HCT116 (cell line): ENCODE measurements at regions not wholly inside any gene's neighbourhood (a gene's known extent, or its start where the extent isn't known, plus 50 kb on each side); places are given as distances from the start of the nearest gene placed in this dataset.

Source experiments
- ATAC-seq: fragments of 200-7000 bp; cut with Tn5 transposase; 2 replicates; pipeline ENCODE4 v1.9.1; 2020; ENCODE audit warnings: mild to moderate bottlenecking, moderate library complexity
- BruUV-seq: library from RNA; stranded (reverse); fragments of 400-500 nt; replicated peaks from 2 replicates; lab custom pipeline; 2021; lab: Mats Ljungman, UMichigan
- CTCF ChIA-PET: fragments of 300-600 bp; sonication (Branson Sonifier 250); formaldehyde crosslinking; loops from one replicate; lab custom pipeline; 2021; ENCODE audit warnings: antibody characterized with exemption; lab: Charles Lee
- POLR2A ChIA-PET: fragments of 300-600, 350-600 bp; sonication (Branson Sonifier 250); formaldehyde crosslinking; loops from one replicate; lab custom pipeline; 2021; ENCODE audit warnings: antibody characterized with exemption; lab: Charles Lee
- RAD21 ChIA-PET, 2 experiments: fragments of 300-600 bp; sonication (Branson Sonifier 250); formaldehyde crosslinking; loops; one replicate each; lab custom pipeline; 2023; ENCODE audit warnings: low total read pairs in 2 of 2; ENCODE audit not compliant: uncharacterized antibody in 2 of 2, unreplicated experiment in 2 of 2, low non-redundant PET in 1 of 2; lab: Charles Lee
- DNase-seq: peaks from one replicate; pipeline ENCODE4 v3.0.0-alpha.2; 2010; ENCODE audit warnings: low read depth, low spot score
- H2AFZ ChIP-seq: fragments of 200-600 bp; shearing (Covaris generic), sonication (generic); 2 replicates; pipeline ENCODE4 v1.6.1; 2017; ENCODE audit warnings: low read depth, mixed run types, mixed read lengths, antibody characterized with exemption, low read length; ENCODE audit not compliant: poor library complexity, severe bottlenecking
- H3K27ac ChIP-seq: 2 replicates; pipeline ENCODE4 v1.5.1; 2012; ENCODE audit warnings: low read depth, low read length
- H3K27me3 ChIP-seq: fragments of 200-600 bp; sonication (generic); 2 replicates; pipeline ENCODE4 v1.6.1; 2016; ENCODE audit warnings: mixed run types, low read length, mixed read lengths; ENCODE audit not compliant: insufficient read depth
- H3K36me3 ChIP-seq, 2 experiments: fragments of 200-500 bp in 1 of 2; fragments of 200-600 bp in 1 of 2; sonication (Bioruptor generic) in 1 of 2; sonication (generic) in 1 of 2; 2 replicates each; pipeline versions ENCODE4 v1.5.1 to v1.6.1; 2014 to 2016; ENCODE audit warnings: low read length in 2 of 2, inconsistent platforms in 1 of 2, mixed read lengths in 1 of 2, mixed run types in 1 of 2; ENCODE audit not compliant: insufficient read depth in 2 of 2, control insufficient read depth in 1 of 2
- H3K4me1 ChIP-seq, 2 experiments: fragments of 200-600 bp in 1 of 2; sonication (generic) in 1 of 2; 2 replicates each; pipeline versions ENCODE4 v1.5.1 to v1.6.1; 2012 to 2017; ENCODE audit warnings: low read length in 2 of 2, inconsistent platforms in 1 of 2, mild to moderate bottlenecking in 1 of 2, mixed read lengths in 1 of 2, mixed run types in 1 of 2, moderate library complexity in 1 of 2; ENCODE audit not compliant: insufficient read depth in 2 of 2, control insufficient read depth in 1 of 2
- H3K4me2 ChIP-seq: fragments of 200-600 bp; sonication (generic); 2 replicates; pipeline ENCODE4 v1.6.1; 2017; ENCODE audit warnings: mixed run types, low read length, mixed read lengths
- H3K4me3 ChIP-seq, 2 experiments: fragments of 200-600 bp in 1 of 2; sonication (generic) in 1 of 2; replicated peaks in 1 of 2; 2 replicates each; pipeline ENCODE4 v1.5.1; 2011 to 2016; ENCODE audit warnings: low read length in 2 of 2, control low read depth in 1 of 2, low read depth in 1 of 2, mild to moderate bottlenecking in 1 of 2, mixed read lengths in 1 of 2, mixed run types in 1 of 2
- H3K79me2 ChIP-seq: fragments of 200-600 bp; sonication (generic); 2 replicates; pipeline ENCODE4 v1.6.1; 2017; ENCODE audit warnings: mild to moderate bottlenecking, mixed run types, low read length, moderate library complexity, mixed read lengths; ENCODE audit not compliant: insufficient read depth
- H3K9ac ChIP-seq: fragments of 200-600 bp; sonication (generic); 2 replicates; pipeline ENCODE4 v1.6.1; 2016; ENCODE audit warnings: low read length, mixed read lengths
- H3K9me2 ChIP-seq: fragments of 200-600 bp; sonication (generic), shearing (Covaris generic); 2 replicates; pipeline ENCODE4 v1.6.1; 2017; ENCODE audit warnings: mixed run types, mild to moderate bottlenecking, moderate library complexity; ENCODE audit not compliant: insufficient read depth
- H3K9me3 ChIP-seq, 2 experiments: fragments of 200-500 bp in 1 of 2; fragments of 200-600 bp in 1 of 2; sonication (Bioruptor generic) in 1 of 2; sonication (generic) in 1 of 2; 2 replicates each; pipeline ENCODE4 v1.6.1; 2014 to 2017; ENCODE audit warnings: low read length in 2 of 2, mixed read lengths in 2 of 2, inconsistent platforms in 1 of 2, low read depth in 1 of 2, mild to moderate bottlenecking in 1 of 2, mixed run types in 1 of 2, moderate library complexity in 1 of 2; ENCODE audit not compliant: control insufficient read depth in 1 of 2, insufficient read depth in 1 of 2
- H4K20me1 ChIP-seq: fragments of 200-600 bp; sonication (generic), shearing (Covaris generic); 2 replicates; pipeline ENCODE4 v1.6.1; 2017; ENCODE audit warnings: mixed run types, mild to moderate bottlenecking, moderate library complexity; ENCODE audit not compliant: insufficient read depth
- CBX3 ChIP-seq: IDR thresholded peaks from 2 replicates; pipeline ENCODE4 v1.6.1; 2012; ENCODE audit warnings: low read depth
- EGR1 ChIP-seq: IDR thresholded peaks from 2 replicates; pipeline ENCODE4 v1.6.1; 2012; ENCODE audit warnings: low read depth
- EZH2 ChIP-seq: fragments of 200-600 bp; sonication (generic); IDR thresholded peaks from 2 replicates; pipeline ENCODE4 v1.6.1; 2017; ENCODE audit warnings: antibody characterized with exemption, mixed run types
- EZH2phosphoT487 ChIP-seq: fragments of 200-600 bp; IDR thresholded peaks from 2 replicates; pipeline ENCODE4 v1.6.1; 2018; ENCODE audit warnings: antibody characterized with exemption, borderline replicate concordance
- FOSL1 ChIP-seq: IDR thresholded peaks from 2 replicates; pipeline ENCODE4 v1.6.1; 2012; ENCODE audit warnings: low read depth
- POLR2A ChIP-seq: IDR thresholded peaks from 2 replicates; pipeline ENCODE4 v1.7.0; 2011; ENCODE audit warnings: borderline replicate concordance; ENCODE audit not compliant: insufficient read depth, insufficient read length; ENCODE audit errors: extremely low read depth
- POLR2AphosphoS5 ChIP-seq: IDR thresholded peaks from 2 replicates; pipeline ENCODE4 v1.6.1; 2011; ENCODE audit warnings: mild to moderate bottlenecking, low read depth, low read length, moderate library complexity
- SIN3A ChIP-seq: IDR thresholded peaks from 2 replicates; pipeline ENCODE4 v1.6.1; 2012; ENCODE audit warnings: low read depth
- SRF ChIP-seq: IDR thresholded peaks from 2 replicates; pipeline ENCODE4 v1.6.1; 2012; ENCODE audit warnings: low read depth
- TCF7L2 ChIP-seq: IDR thresholded peaks from 2 replicates; pipeline ENCODE4 v1.7.0; 2011; ENCODE audit warnings: borderline replicate concordance, inconsistent platforms; ENCODE audit not compliant: insufficient read depth, insufficient read length; ENCODE audit errors: extremely low read depth
- YY1 ChIP-seq: IDR thresholded peaks from 2 replicates; pipeline ENCODE4 v1.6.1; 2011; ENCODE audit warnings: low read length, low read depth, moderate library complexity, mild to moderate bottlenecking; ENCODE audit not compliant: insufficient replicate concordance; ENCODE audit errors: extremely low read depth
- ZFX ChIP-seq: fragments of 450-650 bp; IDR thresholded peaks from 2 replicates; pipeline ENCODE4 v1.6.1; 2017
- ZNF274 ChIP-seq: fragments of 200-500 bp; sonication (Bioruptor generic); IDR thresholded peaks from 2 replicates; pipeline ENCODE4 v1.6.1; 2014; ENCODE audit warnings: mild to moderate bottlenecking, low read depth, low read length, inconsistent platforms
- intact Hi-C: fragments of 100-400 bp; cut with micrococcal nuclease; formaldehyde crosslinking; loops from 2 replicates; pipeline ENCODE4 v1.10.0; 2022
- TF ChIP-seq, protein P1 (sequence below): IDR thresholded peaks from 2 replicates; pipeline ENCODE4 v1.6.1; 2011; ENCODE audit warnings: mild to moderate bottlenecking, low read length, moderate library complexity; ENCODE audit not compliant: insufficient replicate concordance; ENCODE audit errors: extremely low read depth
- TF ChIP-seq, protein P2 (sequence below), 3 experiments: fragments of 200-600 bp in 1 of 3; sonication (generic) in 1 of 3; IDR thresholded peaks in 2 of 3; conservative IDR thresholded peaks in 1 of 3; 2 replicates each; pipeline ENCODE4 v1.5.1; 2012 to 2017; ENCODE audit warnings: low read depth in 2 of 3, low read length in 2 of 3, antibody characterized with exemption in 1 of 3, borderline replicate concordance in 1 of 3, control low read depth in 1 of 3, mild to moderate bottlenecking in 1 of 3, mixed read lengths in 1 of 3, mixed run types in 1 of 3, moderate library complexity in 1 of 3; ENCODE audit not compliant: insufficient read depth in 1 of 3
- TF ChIP-seq, protein P3 (sequence below): IDR thresholded peaks from 2 replicates; pipeline ENCODE4 v1.6.1; 2012

DNA sequence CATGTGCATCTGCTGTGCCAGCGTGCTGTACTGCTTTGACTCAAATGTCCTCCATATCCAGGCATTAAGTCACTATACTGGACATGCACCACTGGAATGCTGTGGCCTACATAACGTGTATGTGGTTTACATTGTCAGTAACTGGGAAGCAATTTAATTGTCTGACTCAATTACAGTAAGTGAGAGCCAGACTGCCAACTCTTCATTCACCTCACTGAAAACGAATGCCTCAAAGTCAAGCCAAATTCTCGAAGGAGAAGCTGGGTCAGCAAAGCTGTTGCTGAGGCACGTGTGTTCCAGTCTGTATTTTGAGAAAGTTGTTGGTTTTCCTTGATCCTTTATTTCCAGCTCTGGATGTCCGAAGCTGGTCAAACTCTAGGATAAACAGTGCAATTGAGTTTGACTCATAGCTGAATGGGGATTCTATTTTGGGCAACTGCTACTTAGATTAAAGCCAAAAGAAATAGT, 534.3 kb downstream of the COL12A1 start:
- no peaks in the 10 kb centered on the region for H3K27me3 ChIP-seq
- ChIA-PET RAD21 (no interaction called here), POLR2A (no interaction called here), CTCF (no interaction called here)
- H2AFZ ChIP-seq: no peak overlapping the region
- no peak overlapping the region for H3K27ac ChIP-seq
- no TSS peak for BruUV-seq
- H3K4me2 ChIP-seq: no peak overlapping the region
- no peak for DNase-seq
- H3K9me2 ChIP-seq: no peaks in the 10 kb centered on the region
- no peaks in the 10 kb centered on the region for H4K20me1 ChIP-seq
- no peak for ATAC-seq
- no peaks in the 10 kb centered on the region for H3K9me3 ChIP-seq
- TF ChIP-seq EZH2phosphoT487 (no peak), SRF (no peak), TCF7L2 (no peak), POLR2AphosphoS5 (no peak), SIN3A (no peak), YY1 (no peak), ZNF274 (no peak), EGR1 (no peak), POLR2A (no peak), EZH2 (no peak), ZFX (no peak), CBX3 (no peak), FOSL1 (no peak)
- TF ChIP-seq, protein P1, sequence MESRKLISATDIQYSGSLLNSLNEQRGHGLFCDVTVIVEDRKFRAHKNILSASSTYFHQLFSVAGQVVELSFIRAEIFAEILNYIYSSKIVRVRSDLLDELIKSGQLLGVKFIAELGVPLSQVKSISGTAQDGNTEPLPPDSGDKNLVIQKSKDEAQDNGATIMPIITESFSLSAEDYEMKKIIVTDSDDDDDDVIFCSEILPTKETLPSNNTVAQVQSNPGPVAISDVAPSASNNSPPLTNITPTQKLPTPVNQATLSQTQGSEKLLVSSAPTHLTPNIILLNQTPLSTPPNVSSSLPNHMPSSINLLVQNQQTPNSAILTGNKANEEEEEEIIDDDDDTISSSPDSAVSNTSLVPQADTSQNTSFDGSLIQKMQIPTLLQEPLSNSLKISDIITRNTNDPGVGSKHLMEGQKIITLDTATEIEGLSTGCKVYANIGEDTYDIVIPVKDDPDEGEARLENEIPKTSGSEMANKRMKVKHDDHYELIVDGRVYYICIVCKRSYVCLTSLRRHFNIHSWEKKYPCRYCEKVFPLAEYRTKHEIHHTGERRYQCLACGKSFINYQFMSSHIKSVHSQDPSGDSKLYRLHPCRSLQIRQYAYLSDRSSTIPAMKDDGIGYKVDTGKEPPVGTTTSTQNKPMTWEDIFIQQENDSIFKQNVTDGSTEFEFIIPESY: no peak
- TF ChIP-seq, protein P2, sequence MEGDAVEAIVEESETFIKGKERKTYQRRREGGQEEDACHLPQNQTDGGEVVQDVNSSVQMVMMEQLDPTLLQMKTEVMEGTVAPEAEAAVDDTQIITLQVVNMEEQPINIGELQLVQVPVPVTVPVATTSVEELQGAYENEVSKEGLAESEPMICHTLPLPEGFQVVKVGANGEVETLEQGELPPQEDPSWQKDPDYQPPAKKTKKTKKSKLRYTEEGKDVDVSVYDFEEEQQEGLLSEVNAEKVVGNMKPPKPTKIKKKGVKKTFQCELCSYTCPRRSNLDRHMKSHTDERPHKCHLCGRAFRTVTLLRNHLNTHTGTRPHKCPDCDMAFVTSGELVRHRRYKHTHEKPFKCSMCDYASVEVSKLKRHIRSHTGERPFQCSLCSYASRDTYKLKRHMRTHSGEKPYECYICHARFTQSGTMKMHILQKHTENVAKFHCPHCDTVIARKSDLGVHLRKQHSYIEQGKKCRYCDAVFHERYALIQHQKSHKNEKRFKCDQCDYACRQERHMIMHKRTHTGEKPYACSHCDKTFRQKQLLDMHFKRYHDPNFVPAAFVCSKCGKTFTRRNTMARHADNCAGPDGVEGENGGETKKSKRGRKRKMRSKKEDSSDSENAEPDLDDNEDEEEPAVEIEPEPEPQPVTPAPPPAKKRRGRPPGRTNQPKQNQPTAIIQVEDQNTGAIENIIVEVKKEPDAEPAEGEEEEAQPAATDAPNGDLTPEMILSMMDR (IDR thresholded peaks at IDR 0.05 in 2 of 3, conservative IDR thresholded peaks at IDR 0.05 in 1 of 3; ENCODE audit: borderline replicate concordance in 1 of 3, insufficient read depth in 1 of 3, low read depth in 2 of 3, low read length in 2 of 3): no peak
- TF ChIP-seq, protein P3, sequence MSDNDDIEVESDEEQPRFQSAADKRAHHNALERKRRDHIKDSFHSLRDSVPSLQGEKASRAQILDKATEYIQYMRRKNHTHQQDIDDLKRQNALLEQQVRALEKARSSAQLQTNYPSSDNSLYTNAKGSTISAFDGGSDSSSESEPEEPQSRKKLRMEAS: no peak
- intact Hi-C loops: no loop called here
- H3K79me2 ChIP-seq: no peaks in the 10 kb centered on the region
- no peaks in the 10 kb centered on the region for H3K4me1 ChIP-seq
- H3K4me3 ChIP-seq: no peak overlapping the region
- H3K36me3 ChIP-seq: no peaks in the 10 kb centered on the region
- no peak overlapping the region for H3K9ac ChIP-seq
